GM19372 (cell line): ENCODE measurements at regions not wholly inside any gene's neighbourhood (a gene's known extent, or its start where the extent isn't known, plus 50 kb on each side); places are given as distances from the start of the nearest gene placed in this dataset.
A peak's percentile ranks its signal among the peaks of the same experiment; 100 is the strongest.

Experiments used
- ATAC-seq: cut with Tn5 transposase; IDR thresholded peaks from one replicate; pipeline ENCODE4 v1.9.1; 2021; ENCODE audit warnings: mild to moderate bottlenecking, low read depth, moderate library complexity; ENCODE audit not compliant: unreplicated experiment

- no peak for ATAC-seq
Measured at GRCh38 chr5:6201631-6202030, 176.7 kb downstream of the MED10 start.

GRCh38 chr5:6198531-6198930 is 179.8 kb downstream of the MED10 start:
- no peak for ATAC-seq

- no peak for ATAC-seq
Measured at GRCh38 chr5:6197427-6197826, 180.9 kb downstream of the MED10 start.

- ATAC-seq = no peak
Measured at GRCh38 chr5:6195711-6196358, 182.5 kb downstream of the MED10 start.

- ATAC-seq = no peak
Measured at GRCh38 chr5:6194906-6195612, 183.3 kb downstream of the MED10 start.

- no peak for ATAC-seq
Measured at GRCh38 chr5:6194261-6194875, 184.0 kb downstream of the MED10 start.

GRCh38 chr5:6193310-6193709 is 185.0 kb downstream of the MED10 start:
- no peak for ATAC-seq

GRCh38 chr5:6190838-6191237 is 187.5 kb downstream of the MED10 start:
- no peak for ATAC-seq

- no peak for ATAC-seq
Measured at GRCh38 chr5:6188976-6189375, 189.4 kb downstream of the MED10 start.

- ATAC-seq = peak; percentile 94
Measured at GRCh38 chr5:6188344-6188743, 190.0 kb downstream of the MED10 start.

GRCh38 chr5:6187501-6187900 is 190.8 kb downstream of the MED10 start:
- ATAC-seq = no peak

GRCh38 chr5:6185574-6185973 is 192.8 kb downstream of the MED10 start:
- ATAC-seq = no peak

- ATAC-seq = no peak
Measured at GRCh38 chr5:6184481-6184880, 193.9 kb downstream of the MED10 start.

- ATAC-seq = no peak
Measured at GRCh38 chr5:6183391-6184390, 194.7 kb downstream of the MED10 start.

- ATAC-seq = no peak
Measured at GRCh38 chr5:6182271-6182815, 196.0 kb downstream of the MED10 start.

- no peak for ATAC-seq
Measured at GRCh38 chr5:6181871-6182270, 196.5 kb downstream of the MED10 start.

- ATAC-seq = no peak
Measured at GRCh38 chr5:6181147-6181729, 197.1 kb downstream of the MED10 start.

GRCh38 chr5:6180231-6180872 is 198.0 kb downstream of the MED10 start:
- no peak for ATAC-seq

GRCh38 chr5:6178846-6179532 is 199.4 kb downstream of the MED10 start:
- no peak for ATAC-seq
